Fibroblast of villous mesenchyme (primary cell): ENCODE measurements at regions not wholly inside any gene's neighbourhood (a gene's known extent, or its start where the extent isn't known, plus 50 kb on each side); places are given as distances from the start of the nearest gene placed in this dataset.

Source experiments
- DNase-seq: peaks from one replicate; pipeline ENCODE4 v3.0.0-alpha.2; 2010; ENCODE audit warnings: low read depth
- H3K4me3 ChIP-seq: 2 replicates; pipeline ENCODE4 v1.5.1; 2011; ENCODE audit warnings: low read depth, mild to moderate bottlenecking, low read length
- CTCF ChIP-seq: IDR thresholded peaks from 2 replicates; pipeline ENCODE4 v1.5.1; 2012; ENCODE audit warnings: low read depth, mild to moderate bottlenecking, low read length; ENCODE audit not compliant: insufficient read depth

- TF ChIP-seq CTCF = no peak
- no peak overlapping the region for H3K4me3 ChIP-seq
- no peak for DNase-seq
Observed at GRCh38 chr10:20647756-20648155, 249.4 kb downstream of the NEBL start.

- no peak overlapping the region for H3K4me3 ChIP-seq
- no peak for DNase-seq
- TF ChIP-seq CTCF = no peak
Observed at GRCh38 chr10:20644421-20644820, 252.7 kb downstream of the NEBL start.

GRCh38 chr10:20641605-20642004, 255.5 kb downstream of the NEBL start:
- no peak for TF ChIP-seq CTCF
- H3K4me3 ChIP-seq = no peak overlapping the region
- DNase-seq = no peak

- no peak overlapping the region for H3K4me3 ChIP-seq
- no peak for DNase-seq
- no peak for TF ChIP-seq CTCF
Observed at GRCh38 chr10:20635570-20635969, 261.5 kb downstream of the NEBL start.

- TF ChIP-seq CTCF = no peak
- no peak for DNase-seq
- no peak overlapping the region for H3K4me3 ChIP-seq
Observed at GRCh38 chr10:20634839-20635238, 262.3 kb downstream of the NEBL start.

- TF ChIP-seq CTCF = no peak
- no peak for DNase-seq
- H3K4me3 ChIP-seq = no peak overlapping the region
Observed at GRCh38 chr10:20633714-20634113, 263.4 kb downstream of the NEBL start.

GRCh38 chr10:20632696-20633095, 264.4 kb downstream of the NEBL start:
- no peak for DNase-seq
- no peak for TF ChIP-seq CTCF
- H3K4me3 ChIP-seq = no peak overlapping the region
